Esophagus squamous epithelium (tissue), 5 donors: ENCODE measurements at regions not wholly inside any gene's neighbourhood (a gene's known extent, or its start where the extent isn't known, plus 50 kb on each side); places are given as distances from the start of the nearest gene placed in this dataset.

Experiments used
- DNase-seq: peaks from one replicate; lab custom pipeline; 2025; lab: John Stamatoyannopoulos, UW
- H3K27ac ChIP-seq, 4 donors: fragments of 200-600 bp; sonication (generic); one replicate each; pipeline ENCODE4 v1.5.1; 2016 to 2019; ENCODE audit warnings: mild to moderate bottlenecking in 1 of 4
- H3K27me3 ChIP-seq, 4 donors: fragments of 200-600 bp; sonication (generic); 1 replicate in 3 of 4; 2 replicates in 1 of 4; pipeline versions ENCODE4 v1.5.1 to v1.6.0; 2017 to 2021; ENCODE audit warnings: antibody characterized with exemption in 1 of 4
- H3K36me3 ChIP-seq, 3 donors: fragments of 200-600 bp; sonication (generic); one replicate each; pipeline ENCODE4 v1.5.1; 2016 to 2019
- H3K4me1 ChIP-seq, 3 donors: fragments of 200-600 bp; sonication (generic); one replicate each; pipeline ENCODE4 v1.5.1; 2017 to 2019
- H3K4me3 ChIP-seq, 4 donors: fragments of 200-600 bp; sonication (generic); 1 replicate in 3 of 4; 2 replicates in 1 of 4; pipeline ENCODE4 v1.5.1; 2016 to 2019; ENCODE audit warnings: mild to moderate bottlenecking in 2 of 4, moderate library complexity in 1 of 4
- H3K9me3 ChIP-seq, 3 donors: fragments of 200-600 bp; sonication (generic); one replicate each; pipeline ENCODE4 v1.5.1; 2016 to 2019
- POLR2A ChIP-seq, 4 donors: fragments of 450-650 bp; IDR thresholded peaks; one replicate each; pipeline ENCODE4 v1.6.1; 2017; ENCODE audit warnings: antibody characterized with exemption in 4 of 4, mild to moderate bottlenecking in 4 of 4, moderate library complexity in 3 of 4
- WGBS, 2 donors: methylation state at CpG; one replicate each; pipeline ENCODE4 v1.1.5; 2018; 5-methylcytosine and 5-hydroxymethylcytosine counted together
- intact Hi-C: fragments of 100-400 bp; cut with DNase I; formaldehyde crosslinking; loops from one replicate; pipeline ENCODE4 v1.15.0; 2022
- TF ChIP-seq, protein P1 (sequence below), 6 experiments: fragments of 450-650 bp in 4 of 6; fragments of 200-600 bp in 2 of 6; sonication (generic) in 2 of 6; IDR thresholded peaks; one replicate each; pipeline ENCODE4 v1.5.1; 2016 to 2019; ENCODE audit warnings: antibody characterized with exemption in 6 of 6, mild to moderate bottlenecking in 4 of 6, moderate library complexity in 4 of 6
- donor health status: DM: yes; HTN: yes; CAD: no.

DNA sequence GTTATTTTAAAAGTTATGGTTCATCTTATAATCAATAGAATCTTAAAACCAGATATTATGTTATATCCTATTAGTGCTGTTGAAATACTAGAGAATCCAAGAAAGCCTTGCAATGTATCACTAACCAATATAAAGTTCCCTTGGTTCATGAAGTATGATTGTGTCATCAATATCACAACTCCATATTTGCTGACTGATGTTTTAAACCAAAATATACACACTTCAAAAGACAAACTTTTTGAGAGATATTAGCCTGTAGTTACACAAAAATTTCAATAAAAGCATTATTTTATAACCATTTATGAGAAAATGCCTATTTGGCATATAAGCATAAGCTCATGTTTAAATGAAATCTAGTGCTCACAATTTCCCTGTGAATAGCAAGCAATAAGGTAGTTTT, 198.6 kb downstream of the CENPC start:
- intact Hi-C loops, result no loop called here
- TF ChIP-seq POLR2A (IDR thresholded peaks at IDR 0.05), result no peak
- TF ChIP-seq, protein P1, sequence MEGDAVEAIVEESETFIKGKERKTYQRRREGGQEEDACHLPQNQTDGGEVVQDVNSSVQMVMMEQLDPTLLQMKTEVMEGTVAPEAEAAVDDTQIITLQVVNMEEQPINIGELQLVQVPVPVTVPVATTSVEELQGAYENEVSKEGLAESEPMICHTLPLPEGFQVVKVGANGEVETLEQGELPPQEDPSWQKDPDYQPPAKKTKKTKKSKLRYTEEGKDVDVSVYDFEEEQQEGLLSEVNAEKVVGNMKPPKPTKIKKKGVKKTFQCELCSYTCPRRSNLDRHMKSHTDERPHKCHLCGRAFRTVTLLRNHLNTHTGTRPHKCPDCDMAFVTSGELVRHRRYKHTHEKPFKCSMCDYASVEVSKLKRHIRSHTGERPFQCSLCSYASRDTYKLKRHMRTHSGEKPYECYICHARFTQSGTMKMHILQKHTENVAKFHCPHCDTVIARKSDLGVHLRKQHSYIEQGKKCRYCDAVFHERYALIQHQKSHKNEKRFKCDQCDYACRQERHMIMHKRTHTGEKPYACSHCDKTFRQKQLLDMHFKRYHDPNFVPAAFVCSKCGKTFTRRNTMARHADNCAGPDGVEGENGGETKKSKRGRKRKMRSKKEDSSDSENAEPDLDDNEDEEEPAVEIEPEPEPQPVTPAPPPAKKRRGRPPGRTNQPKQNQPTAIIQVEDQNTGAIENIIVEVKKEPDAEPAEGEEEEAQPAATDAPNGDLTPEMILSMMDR (IDR thresholded peaks at IDR 0.05), result no peak
- Histone ChIP-seq H3K4me1 (no peaks in the 10 kb centered on the region), H3K4me3 (no peak overlapping the region), H3K36me3 (no peaks in the 10 kb centered on the region), H3K27me3 (no peaks in the 10 kb centered on the region), H3K27ac (no peak overlapping the region), H3K9me3 (no peaks in the 10 kb centered on the region)
- DNase-seq, result no peak

DNA sequence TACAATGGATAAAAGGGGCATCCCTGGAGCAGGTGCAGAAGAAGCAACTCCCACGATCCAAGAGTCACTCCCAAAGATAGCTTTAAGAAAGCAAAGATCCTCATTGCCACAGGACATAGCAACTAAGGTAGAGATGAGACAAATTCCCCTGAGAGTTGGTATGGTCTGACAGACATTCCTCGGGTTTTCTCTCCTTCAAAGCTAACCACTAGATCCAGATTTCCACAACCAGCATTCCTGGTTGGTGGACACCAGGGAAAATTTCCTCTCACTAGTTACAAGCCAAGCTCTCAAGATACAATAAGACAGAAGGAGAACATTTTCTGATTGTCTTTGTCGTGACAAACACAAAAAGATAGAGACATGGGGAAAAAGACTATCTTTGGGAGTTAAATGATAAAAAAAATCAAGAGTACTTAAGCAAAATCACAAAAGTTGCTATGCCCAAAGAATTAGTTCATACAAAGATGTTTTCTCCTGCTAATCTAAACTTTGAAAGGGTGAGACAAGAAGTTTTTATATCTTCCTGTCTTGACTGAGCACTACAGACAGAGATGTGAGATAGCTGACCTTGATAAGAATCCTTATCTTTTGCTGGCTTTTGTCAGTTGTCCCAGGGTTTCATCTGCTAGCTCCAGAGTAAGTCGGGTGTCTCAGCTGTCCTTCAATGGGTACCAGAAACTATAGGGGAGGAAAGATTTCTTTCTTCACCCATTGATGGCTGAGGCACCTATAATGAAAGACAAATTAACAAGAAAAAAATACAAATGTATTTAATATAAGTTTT, 200.5 kb downstream of the CENPC start:
- TF ChIP-seq POLR2A (IDR thresholded peaks at IDR 0.05), result no peak
- TF ChIP-seq, protein P1 (IDR thresholded peaks at IDR 0.05), result no peak
- Histone ChIP-seq H3K4me3 (no peak overlapping the region), H3K27me3 (no peaks in the 10 kb centered on the region), H3K27ac (no peak overlapping the region), H3K9me3 (no peaks in the 10 kb centered on the region), H3K36me3 (no peaks in the 10 kb centered on the region), H3K4me1 (no peaks in the 10 kb centered on the region)
- intact Hi-C loops, result no loop called here
- 18 to 39% methylated on average over 4 of the region's 4 CpGs for WGBS, 2 donors
- DNase-seq, result no peak

DNA sequence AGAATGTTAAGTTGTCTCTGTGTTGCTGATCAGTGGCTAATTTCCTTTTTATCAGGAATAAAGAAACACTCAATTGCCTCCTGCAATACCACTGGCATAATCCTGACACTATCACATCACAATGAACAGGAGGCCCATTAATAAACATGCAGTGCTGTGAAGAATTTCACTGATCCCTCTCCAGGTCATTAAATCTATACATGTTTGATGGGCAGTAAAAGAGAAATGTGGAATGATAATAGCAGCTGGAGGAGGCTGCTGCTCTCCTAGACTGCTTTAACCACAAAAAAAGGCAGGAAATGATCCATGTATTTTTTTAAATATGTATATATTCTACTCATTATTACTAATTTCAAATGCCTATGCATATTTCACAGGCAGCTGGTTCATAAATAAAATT, 202.1 kb downstream of the CENPC start:
- no peaks in the 10 kb centered on the region for H3K4me1 ChIP-seq
- intact Hi-C loops, result no loop called here
- TF ChIP-seq POLR2A (IDR thresholded peaks at IDR 0.05), result no peak
- TF ChIP-seq, protein P1 (IDR thresholded peaks at IDR 0.05), result no peak
- H3K4me3 ChIP-seq, result no peak overlapping the region
- H3K36me3 ChIP-seq, result no peaks in the 10 kb centered on the region
- H3K27ac ChIP-seq, result no peak overlapping the region
- no peak for DNase-seq
- H3K27me3 ChIP-seq, result no peaks in the 10 kb centered on the region
- H3K9me3 ChIP-seq, result no peaks in the 10 kb centered on the region

DNA sequence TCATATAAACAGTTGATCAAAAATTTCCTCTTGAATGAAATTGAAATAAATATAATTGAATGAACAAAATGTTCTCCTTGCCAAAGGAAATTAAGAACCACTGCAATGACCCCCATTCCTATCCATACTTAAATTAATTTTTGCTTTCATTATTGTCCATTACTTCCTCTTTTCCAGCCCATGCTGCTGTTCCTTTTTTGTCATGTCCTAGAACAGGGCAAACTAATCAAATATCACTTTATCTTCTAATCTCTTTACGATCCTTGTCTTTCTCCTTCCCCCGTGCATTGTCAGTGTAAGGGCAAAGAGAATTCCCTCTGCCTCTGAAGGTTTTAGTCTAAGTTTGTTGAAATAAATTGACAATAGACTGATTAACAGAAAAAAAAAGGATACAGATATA, 203.0 kb downstream of the CENPC start:
- Histone ChIP-seq H3K4me3 (no peak overlapping the region), H3K36me3 (no peaks in the 10 kb centered on the region), H3K27me3 (no peaks in the 10 kb centered on the region), H3K9me3 (no peaks in the 10 kb centered on the region), H3K27ac (no peak overlapping the region), H3K4me1 (no peaks in the 10 kb centered on the region)
- intact Hi-C loops, result no loop called here
- TF ChIP-seq, protein P1 (IDR thresholded peaks at IDR 0.05), result no peak
- no peak for TF ChIP-seq POLR2A (IDR thresholded peaks at IDR 0.05)
- no peak for DNase-seq
- 28 to 45% methylated on average over 2 of the region's 2 CpGs for WGBS, 2 donors

DNA sequence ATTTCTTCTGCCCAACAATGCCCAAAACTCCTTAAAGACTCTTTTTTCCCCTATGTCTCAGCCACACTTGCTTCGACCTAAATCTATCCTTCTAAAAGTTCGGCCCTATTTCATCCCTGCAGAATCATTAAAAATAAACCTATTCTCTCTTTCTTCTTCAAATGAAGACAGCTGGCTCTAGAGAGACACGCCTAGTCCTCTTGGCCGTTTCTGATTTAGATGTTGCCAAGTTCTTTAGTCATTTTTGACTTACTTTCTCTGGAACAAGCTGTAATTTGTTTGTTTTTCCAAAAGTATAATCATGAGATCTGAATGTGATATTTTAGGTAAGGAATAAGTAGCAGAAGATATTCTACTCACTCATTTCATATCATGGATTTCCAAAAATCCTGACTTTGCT, 211.6 kb downstream of the CENPC start:
- Histone ChIP-seq H3K27ac (no peak overlapping the region), H3K9me3 (no peaks in the 10 kb centered on the region), H3K4me1 (no peaks in the 10 kb centered on the region), H3K27me3 (peaks cover 0 to 7% (median 0%) of the 10 kb centered on the region in 4 donors), H3K36me3 (no peaks in the 10 kb centered on the region), H3K4me3 (no peak overlapping the region)
- intact Hi-C loops, result no loop called here
- no peak for DNase-seq
- TF ChIP-seq POLR2A (IDR thresholded peaks at IDR 0.05), result no peak
- TF ChIP-seq, protein P1 (IDR thresholded peaks at IDR 0.05), result no peak
- 32 to 41% methylated on average over 4 of the region's 4 CpGs for WGBS, 2 donors
